Neutrophil (primary cell): ENCODE measurements at regions not wholly inside any gene's neighbourhood (a gene's known extent, or its start where the extent isn't known, plus 50 kb on each side); places are given as distances from the start of the nearest gene placed in this dataset.

Experiments
- H3K27ac ChIP-seq: fragments of 200-600 bp; sonication (generic); 2 replicates; pipeline ENCODE4 v1.5.1; 2016; ENCODE audit warnings: mild to moderate bottlenecking, moderate library complexity
- H3K27me3 ChIP-seq: fragments of 200-600 bp; sonication (generic); 2 replicates; pipeline ENCODE4 v1.6.0; 2016; ENCODE audit warnings: mild to moderate bottlenecking
- H3K36me3 ChIP-seq: fragments of 200-600 bp; sonication (generic); 2 replicates; pipeline ENCODE4 v1.5.1; 2017
- H3K4me1 ChIP-seq, 2 experiments: fragments of 200-600 bp in 1 of 2; sonication (generic) in 1 of 2; 1 replicate in 1 of 2; 2 replicates in 1 of 2; pipeline versions ENCODE4 v1.5.1 to v1.6.1; 2013 to 2016; ENCODE audit warnings: low read depth in 1 of 2, low read length in 1 of 2, mild to moderate bottlenecking in 1 of 2, moderate library complexity in 1 of 2; ENCODE audit not compliant: control insufficient read depth in 1 of 2, insufficient read depth in 1 of 2
- H3K4me3 ChIP-seq, 2 experiments: fragments of 200-600 bp in 1 of 2; sonication (generic) in 1 of 2; 1 replicate in 1 of 2; 2 replicates in 1 of 2; pipeline ENCODE4 v1.5.1; 2013 to 2016; ENCODE audit warnings: low read depth in 1 of 2, low read length in 1 of 2, mild to moderate bottlenecking in 1 of 2, moderate library complexity in 1 of 2
- H3K9me3 ChIP-seq: fragments of 200-600 bp; sonication (generic); 2 replicates; pipeline ENCODE4 v1.5.1; 2016
- TF ChIP-seq, protein P1 (sequence below): fragments of 200-600 bp; sonication (generic); IDR thresholded peaks from 2 replicates; pipeline ENCODE4 v1.5.1; 2016; ENCODE audit warnings: antibody characterized with exemption

DNA sequence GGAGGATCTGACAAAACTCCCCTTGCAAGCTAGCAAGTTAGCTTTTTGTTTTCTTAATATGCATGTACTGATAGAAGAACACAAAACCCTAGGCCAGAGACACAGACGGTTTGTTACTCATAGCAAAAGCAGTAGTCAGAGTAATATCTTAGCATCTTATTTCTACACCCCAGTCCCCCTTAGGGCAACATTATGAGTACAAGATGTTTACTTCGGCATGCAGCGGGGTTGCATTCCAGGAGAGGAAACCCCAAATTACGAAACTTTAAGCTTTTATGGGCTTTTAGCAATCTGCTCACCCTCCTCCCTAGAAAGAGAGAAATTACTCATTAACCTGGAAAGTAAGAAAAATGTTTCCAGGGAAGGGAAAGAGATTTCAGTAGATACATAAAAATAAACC, 1286.9 kb downstream of the EPHA7 start:
- Histone ChIP-seq H3K27me3 (no peaks in the 10 kb centered on the region), H3K9me3 (no peaks in the 10 kb centered on the region), H3K27ac (no peak overlapping the region), H3K4me3 (no peak overlapping the region), H3K36me3 (no peaks in the 10 kb centered on the region), H3K4me1 (no peaks in the 10 kb centered on the region)
- TF ChIP-seq, protein P1, sequence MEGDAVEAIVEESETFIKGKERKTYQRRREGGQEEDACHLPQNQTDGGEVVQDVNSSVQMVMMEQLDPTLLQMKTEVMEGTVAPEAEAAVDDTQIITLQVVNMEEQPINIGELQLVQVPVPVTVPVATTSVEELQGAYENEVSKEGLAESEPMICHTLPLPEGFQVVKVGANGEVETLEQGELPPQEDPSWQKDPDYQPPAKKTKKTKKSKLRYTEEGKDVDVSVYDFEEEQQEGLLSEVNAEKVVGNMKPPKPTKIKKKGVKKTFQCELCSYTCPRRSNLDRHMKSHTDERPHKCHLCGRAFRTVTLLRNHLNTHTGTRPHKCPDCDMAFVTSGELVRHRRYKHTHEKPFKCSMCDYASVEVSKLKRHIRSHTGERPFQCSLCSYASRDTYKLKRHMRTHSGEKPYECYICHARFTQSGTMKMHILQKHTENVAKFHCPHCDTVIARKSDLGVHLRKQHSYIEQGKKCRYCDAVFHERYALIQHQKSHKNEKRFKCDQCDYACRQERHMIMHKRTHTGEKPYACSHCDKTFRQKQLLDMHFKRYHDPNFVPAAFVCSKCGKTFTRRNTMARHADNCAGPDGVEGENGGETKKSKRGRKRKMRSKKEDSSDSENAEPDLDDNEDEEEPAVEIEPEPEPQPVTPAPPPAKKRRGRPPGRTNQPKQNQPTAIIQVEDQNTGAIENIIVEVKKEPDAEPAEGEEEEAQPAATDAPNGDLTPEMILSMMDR, result no peak

DNA sequence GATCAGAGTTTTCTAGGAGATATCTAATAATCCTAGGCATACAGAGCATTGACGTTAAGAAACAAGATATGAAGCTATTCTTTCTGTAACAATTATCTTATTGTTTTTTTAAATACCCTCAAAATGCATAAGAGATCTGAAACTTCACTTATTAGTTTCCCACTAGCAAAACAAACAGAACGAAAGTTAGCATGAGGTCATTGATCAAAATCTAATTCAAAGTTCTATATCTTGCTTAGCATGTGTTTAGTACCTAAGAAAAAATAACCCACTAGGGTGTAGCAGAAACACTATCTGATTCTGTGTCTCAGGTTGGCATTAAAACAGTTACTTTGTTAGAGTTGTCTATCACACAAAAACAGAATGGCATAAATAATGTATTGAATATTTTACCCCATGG, 1288.4 kb downstream of the EPHA7 start:
- Histone ChIP-seq H3K36me3 (no peaks in the 10 kb centered on the region), H3K27ac (no peak overlapping the region), H3K4me3 (no peak overlapping the region), H3K4me1 (no peaks in the 10 kb centered on the region), H3K9me3 (no peaks in the 10 kb centered on the region), H3K27me3 (no peaks in the 10 kb centered on the region)
- TF ChIP-seq, protein P1, result no peak

DNA sequence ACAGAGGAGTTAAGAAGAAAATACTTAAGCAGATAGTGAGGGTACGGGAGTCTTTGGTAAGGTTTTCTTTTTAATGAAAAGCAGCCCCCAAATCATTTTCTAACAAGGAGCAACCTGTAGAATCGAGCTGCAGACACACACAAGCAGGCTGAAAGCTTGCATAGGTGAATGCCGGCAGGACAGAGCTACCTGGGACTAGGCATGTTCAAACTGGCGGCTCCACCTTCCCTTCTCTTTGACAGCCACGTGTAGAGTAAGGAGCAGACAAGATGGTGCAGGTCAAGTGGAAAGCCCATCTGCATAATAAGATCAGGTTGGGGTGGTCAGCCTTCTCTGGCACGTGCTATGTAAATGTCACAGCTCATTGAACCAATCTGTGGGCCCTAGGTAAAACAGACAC, 1292.4 kb downstream of the EPHA7 start:
- Histone ChIP-seq H3K4me1 (no peaks in the 10 kb centered on the region), H3K36me3 (no peaks in the 10 kb centered on the region), H3K27me3 (no peaks in the 10 kb centered on the region), H3K9me3 (no peaks in the 10 kb centered on the region), H3K4me3 (no peak overlapping the region), H3K27ac (no peak overlapping the region)
- TF ChIP-seq, protein P1, result no peak

DNA sequence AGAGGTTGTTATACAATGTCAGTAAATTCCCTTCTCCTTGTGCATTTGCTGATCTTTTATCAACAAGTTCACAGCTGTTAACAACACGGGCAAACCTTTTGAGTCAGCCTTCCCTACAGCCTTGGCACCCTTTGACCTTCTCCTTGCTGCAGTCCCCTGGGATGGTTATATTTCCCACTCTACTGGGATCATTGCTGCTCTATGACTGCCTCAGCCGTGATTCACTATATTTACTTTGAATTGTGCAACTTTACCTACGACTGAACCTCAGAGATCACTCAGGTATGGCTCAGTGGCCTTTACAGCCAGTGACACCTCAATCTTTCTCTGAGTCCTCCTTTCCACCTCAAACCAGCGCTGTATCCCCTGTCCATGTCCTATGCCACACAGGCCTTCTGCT, 1293.3 kb downstream of the EPHA7 start:
- TF ChIP-seq, protein P1, result no peak
- no peaks in the 10 kb centered on the region for H3K27me3 ChIP-seq
- H3K4me1 ChIP-seq, result no peaks in the 10 kb centered on the region
- no peaks in the 10 kb centered on the region for H3K36me3 ChIP-seq
- H3K27ac ChIP-seq, result no peak overlapping the region
- no peak overlapping the region for H3K4me3 ChIP-seq
- no peaks in the 10 kb centered on the region for H3K9me3 ChIP-seq

DNA sequence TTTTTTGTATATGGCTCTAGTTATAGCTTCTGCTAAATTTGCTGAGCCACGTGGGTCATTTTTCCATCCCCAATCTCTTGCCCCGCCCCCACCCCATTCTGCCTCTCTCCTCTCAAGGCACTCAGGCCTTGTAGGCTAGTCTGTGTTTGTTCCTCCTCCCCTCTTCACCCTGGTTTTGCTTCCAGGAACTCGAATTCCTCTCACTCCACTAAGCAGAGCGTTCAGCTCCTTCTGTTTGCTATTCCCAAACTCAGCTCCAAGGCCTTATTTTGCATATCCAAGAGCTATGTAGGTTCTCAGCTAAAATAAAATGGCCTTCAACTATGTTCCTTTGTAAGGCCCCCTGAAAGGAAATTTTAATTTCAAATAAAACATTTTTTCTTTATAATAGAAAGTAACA, 1293.7 kb downstream of the EPHA7 start:
- H3K4me3 ChIP-seq, result no peak overlapping the region
- H3K27ac ChIP-seq, result no peak overlapping the region
- no peaks in the 10 kb centered on the region for H3K36me3 ChIP-seq
- H3K9me3 ChIP-seq, result no peaks in the 10 kb centered on the region
- H3K27me3 ChIP-seq, result no peaks in the 10 kb centered on the region
- H3K4me1 ChIP-seq, result no peaks in the 10 kb centered on the region
- TF ChIP-seq, protein P1, result no peak

DNA sequence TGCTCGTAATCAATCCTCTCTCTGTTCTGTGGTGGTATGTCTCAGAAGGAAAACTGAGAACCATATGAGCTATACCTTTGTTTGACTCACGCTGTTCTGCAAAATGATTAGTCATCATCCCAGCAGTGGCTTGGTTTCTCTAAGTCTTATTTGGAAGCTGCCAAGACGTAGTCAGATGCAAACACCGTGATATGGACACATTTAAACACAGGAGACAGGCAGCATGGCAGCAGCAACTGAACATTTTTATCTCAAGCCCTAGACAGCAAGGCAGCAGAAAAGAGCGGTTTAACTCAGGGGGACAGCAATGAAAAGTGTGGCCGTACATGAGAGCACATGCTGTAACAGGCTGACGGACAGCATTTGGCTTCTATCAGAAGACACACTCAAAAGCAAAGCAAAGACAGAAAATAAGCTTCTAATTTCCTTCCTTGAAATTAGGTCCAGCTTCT, 1295.1 kb downstream of the EPHA7 start:
- TF ChIP-seq, protein P1, result no peak
- H3K27me3 ChIP-seq, result no peaks in the 10 kb centered on the region
- no peaks in the 10 kb centered on the region for H3K9me3 ChIP-seq
- no peak overlapping the region for H3K4me3 ChIP-seq
- no peaks in the 10 kb centered on the region for H3K4me1 ChIP-seq
- H3K36me3 ChIP-seq, result no peaks in the 10 kb centered on the region
- no peak overlapping the region for H3K27ac ChIP-seq
